Activated naive CD4-positive, alpha-beta T cell treated with anti-CD3 and anti-CD28 coated beads, Interleukin-2, amount 10 ng/mL, durations not matched to agents 7 days and 5 days (primary cell): ENCODE measurements at regions not wholly inside any gene's neighbourhood (a gene's known extent, or its start where the extent isn't known, plus 50 kb on each side); places are given as distances from the start of the nearest gene placed in this dataset.
A peak's percentile ranks its signal among the peaks of the same experiment; 100 is the strongest.

Experiments used
- CTCF ChIA-PET: fragments of 350-600 bp; sonication (Branson Sonifier 250); formaldehyde crosslinking; loops from one replicate; lab custom pipeline; 2021; ENCODE audit warnings: antibody characterized with exemption; lab: Charles Lee
- DNase-seq: peaks from one replicate; pipeline ENCODE4 v3.0.0-alpha.2; 2020
- H3K27ac Mint-ChIP-seq: one replicate; pipeline ENCODE4 v1.8.0; 2021; ENCODE audit warnings: mild to moderate bottlenecking, moderate library complexity, mixed read lengths
- H3K27me3 Mint-ChIP-seq: one replicate; pipeline ENCODE4 v1.8.0; 2021; ENCODE audit warnings: mild to moderate bottlenecking, mixed read lengths
- H3K36me3 Mint-ChIP-seq: one replicate; pipeline ENCODE4 v1.8.0; 2021; ENCODE audit warnings: mixed read lengths
- H3K4me1 Mint-ChIP-seq: one replicate; pipeline ENCODE4 v1.8.0; 2021; ENCODE audit warnings: mixed read lengths
- H3K4me3 Mint-ChIP-seq: one replicate; pipeline ENCODE4 v1.8.0; 2021; ENCODE audit warnings: mild to moderate bottlenecking, moderate library complexity, mixed read lengths
- H3K9me3 Mint-ChIP-seq: one replicate; pipeline ENCODE4 v1.8.0; 2021; ENCODE audit warnings: mixed read lengths

DNA sequence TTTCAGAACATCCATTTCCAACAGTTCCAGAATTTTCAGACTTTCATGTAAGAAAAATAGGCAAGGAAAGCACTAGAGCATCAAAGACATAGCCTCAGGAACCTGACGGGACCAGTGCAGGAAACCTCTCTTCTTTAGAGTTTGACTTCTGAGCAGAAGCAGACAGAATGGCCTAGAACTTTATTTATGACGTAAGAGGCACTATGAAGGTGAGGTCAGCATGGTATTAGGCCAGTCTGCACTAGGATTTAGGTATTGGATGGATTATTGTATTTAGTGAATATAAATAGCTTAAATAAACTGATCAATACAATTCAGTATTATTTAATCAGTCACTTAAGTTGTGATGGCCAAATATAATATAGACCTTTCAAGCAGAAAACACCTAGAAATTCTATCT is 117.6 kb downstream of the CYRIA start:
- H3K9me3 Mint-ChIP-seq: no peaks in the 10 kb centered on the region
- no peaks in the 10 kb centered on the region for H3K4me1 Mint-ChIP-seq
- CTCF ChIA-PET: no interaction called here
- H3K27me3 Mint-ChIP-seq: no peaks in the 10 kb centered on the region
- no peak overlapping the region for H3K4me3 Mint-ChIP-seq
- DNase-seq: no peak
- no peak overlapping the region for H3K27ac Mint-ChIP-seq
- H3K36me3 Mint-ChIP-seq: no peaks in the 10 kb centered on the region

DNA sequence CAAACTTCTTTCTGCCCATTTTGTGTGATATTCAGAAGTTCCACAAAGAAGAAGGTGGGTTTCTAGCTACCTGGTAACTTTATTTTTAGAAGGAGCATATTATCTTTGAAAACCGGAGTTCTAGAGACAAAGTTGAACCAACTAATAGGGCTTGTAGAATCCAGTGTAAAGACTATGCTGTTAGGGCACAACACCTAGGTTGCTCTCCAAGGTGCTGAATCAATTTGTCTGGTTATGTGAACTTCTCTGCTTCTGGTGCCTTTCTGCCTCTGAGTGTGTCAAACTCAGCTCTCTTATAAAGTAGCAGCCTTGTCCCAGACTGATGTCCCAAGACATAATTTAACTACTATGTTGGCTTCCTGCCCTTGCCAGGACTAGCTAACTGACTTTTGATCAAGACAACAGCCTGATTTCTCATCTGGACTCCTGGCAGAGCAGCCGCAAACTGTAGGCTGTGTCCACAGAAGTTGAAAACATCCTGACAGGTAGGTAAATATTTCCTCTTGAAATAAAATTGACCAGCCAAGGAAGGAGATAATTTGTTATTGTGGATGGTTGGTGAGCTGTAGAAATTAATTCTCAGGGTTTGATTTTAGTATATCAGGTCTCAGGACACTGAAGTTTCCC is 119.4 kb downstream of the CYRIA start:
- Mint-ChIP-seq H3K27me3 (no peaks in the 10 kb centered on the region), H3K4me1 (no peaks in the 10 kb centered on the region), H3K4me3 (no peak overlapping the region), H3K27ac (no peak overlapping the region), H3K36me3 (no peaks in the 10 kb centered on the region), H3K9me3 (no peaks in the 10 kb centered on the region)
- CTCF ChIA-PET: no interaction called here
- DNase-seq: peak; percentile 30

DNA sequence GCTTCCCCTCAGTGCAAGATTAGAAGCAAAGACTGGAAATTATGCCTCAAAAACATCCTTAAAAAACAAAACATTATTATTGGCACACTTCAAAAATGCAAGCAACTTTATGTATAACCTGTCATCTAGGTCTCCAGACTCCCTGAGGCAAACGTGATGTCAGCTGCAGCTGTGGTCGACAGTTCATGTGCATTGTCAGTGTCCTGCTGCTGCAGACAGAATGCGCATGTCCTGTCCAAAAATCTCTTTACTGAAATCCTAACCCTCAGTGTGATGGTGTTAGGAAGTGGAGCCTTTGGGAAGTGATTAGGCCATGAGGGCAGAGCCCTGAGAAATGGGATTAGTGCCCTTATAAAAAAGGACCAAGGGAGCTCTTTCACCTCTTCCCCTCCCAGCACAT is 126.9 kb downstream of the CYRIA start:
- Mint-ChIP-seq H3K27ac (no peak overlapping the region), H3K9me3 (no peaks in the 10 kb centered on the region), H3K27me3 (no peaks in the 10 kb centered on the region), H3K36me3 (no peaks in the 10 kb centered on the region), H3K4me1 (no peaks in the 10 kb centered on the region), H3K4me3 (no peak overlapping the region)
- CTCF ChIA-PET: no interaction called here
- no peak for DNase-seq

DNA sequence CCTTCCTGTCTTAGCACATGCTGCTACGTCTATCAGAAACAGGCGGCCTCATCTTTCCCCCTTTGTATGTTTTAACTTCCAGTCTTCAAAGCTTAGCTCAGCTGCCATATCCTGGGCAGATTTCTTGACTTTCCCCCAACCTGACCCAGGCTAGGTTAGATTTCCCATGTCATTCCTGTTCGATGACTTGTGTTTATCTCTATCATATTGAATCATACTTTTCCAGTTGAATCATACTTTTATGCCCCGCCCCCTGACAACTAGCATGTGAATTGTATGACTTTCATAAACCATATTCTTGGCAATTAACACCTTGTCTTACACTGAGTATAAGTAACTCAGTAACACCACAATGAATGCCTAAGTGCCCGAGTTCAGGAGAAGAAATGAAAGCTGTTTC is 128.3 kb downstream of the CYRIA start:
- H3K27ac Mint-ChIP-seq: no peak overlapping the region
- no peak for DNase-seq
- no peaks in the 10 kb centered on the region for H3K9me3 Mint-ChIP-seq
- no peak overlapping the region for H3K4me3 Mint-ChIP-seq
- CTCF ChIA-PET: no interaction called here
- H3K27me3 Mint-ChIP-seq: no peaks in the 10 kb centered on the region
- H3K36me3 Mint-ChIP-seq: no peaks in the 10 kb centered on the region
- no peaks in the 10 kb centered on the region for H3K4me1 Mint-ChIP-seq

DNA sequence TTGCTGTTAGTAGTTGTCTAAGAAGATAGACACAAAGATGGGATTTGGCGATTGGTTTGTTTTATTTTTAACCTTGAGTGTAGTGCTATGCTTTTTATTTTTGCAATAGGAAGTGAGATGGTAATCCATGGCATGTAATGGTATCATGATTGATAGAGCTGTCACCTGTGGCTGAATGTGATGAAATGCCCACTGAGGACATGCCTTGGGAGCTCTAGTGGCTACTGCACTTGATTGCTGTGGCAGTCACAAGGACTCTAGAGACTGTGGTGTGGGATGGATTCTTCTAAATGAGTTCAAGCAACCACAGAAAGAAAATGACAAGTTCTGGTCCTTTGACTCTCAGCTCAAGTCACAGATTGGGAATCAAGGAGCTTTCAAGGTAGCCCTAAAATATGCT is 139.4 kb downstream of the CYRIA start:
- Mint-ChIP-seq H3K27me3 (no peaks in the 10 kb centered on the region), H3K4me1 (no peaks in the 10 kb centered on the region), H3K36me3 (no peaks in the 10 kb centered on the region), H3K27ac (no peak overlapping the region), H3K9me3 (no peaks in the 10 kb centered on the region), H3K4me3 (no peak overlapping the region)
- DNase-seq: no peak
- CTCF ChIA-PET: interaction anchor here (1.2 to 2.7 kb wide), 5 partner anchors 18 to 586 kb away, joined by 5 to 20 read pairs (median 6); partner anchors contain the start of gene MYCN

DNA sequence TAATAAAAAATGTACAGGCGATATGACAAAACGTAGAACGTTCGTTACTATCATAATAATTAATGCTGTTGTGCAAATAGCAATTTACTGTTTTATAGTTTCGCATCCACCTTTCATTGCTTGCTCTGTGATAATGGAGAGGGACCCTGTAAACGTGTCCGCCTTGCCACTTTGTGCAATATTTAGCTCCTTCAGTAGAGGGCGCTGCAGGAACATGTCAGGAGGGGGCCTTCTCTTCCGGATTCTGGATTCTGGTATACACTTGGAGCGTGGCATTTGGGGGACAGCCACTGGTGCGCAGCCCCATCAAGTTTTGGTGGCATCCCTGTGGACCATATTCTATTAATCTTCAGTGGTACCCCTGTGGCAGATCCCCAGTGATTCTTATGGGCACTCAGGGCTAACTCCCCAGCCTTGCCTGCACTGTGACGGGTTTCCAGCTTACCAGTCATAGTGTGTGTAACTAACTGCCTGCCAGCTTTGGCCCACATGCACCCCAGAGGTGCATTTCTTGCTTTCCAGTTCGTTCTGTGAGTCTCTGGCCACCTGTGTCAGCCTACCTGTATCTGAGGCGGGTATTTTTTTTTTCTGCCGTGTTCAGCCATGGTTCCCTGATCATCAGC is 140.3 kb downstream of the CYRIA start:
- DNase-seq: peak; percentile 43
- H3K27me3 Mint-ChIP-seq: no peaks in the 10 kb centered on the region
- H3K4me3 Mint-ChIP-seq: no peak overlapping the region
- CTCF ChIA-PET: interaction anchor here (1.0 to 2.7 kb wide), 7 partner anchors 11 to 586 kb away, joined by 3 to 20 read pairs (median 5); partner anchors contain the start of gene MYCN
- H3K27ac Mint-ChIP-seq: no peak overlapping the region
- no peaks in the 10 kb centered on the region for H3K36me3 Mint-ChIP-seq
- no peaks in the 10 kb centered on the region for H3K9me3 Mint-ChIP-seq
- no peaks in the 10 kb centered on the region for H3K4me1 Mint-ChIP-seq

DNA sequence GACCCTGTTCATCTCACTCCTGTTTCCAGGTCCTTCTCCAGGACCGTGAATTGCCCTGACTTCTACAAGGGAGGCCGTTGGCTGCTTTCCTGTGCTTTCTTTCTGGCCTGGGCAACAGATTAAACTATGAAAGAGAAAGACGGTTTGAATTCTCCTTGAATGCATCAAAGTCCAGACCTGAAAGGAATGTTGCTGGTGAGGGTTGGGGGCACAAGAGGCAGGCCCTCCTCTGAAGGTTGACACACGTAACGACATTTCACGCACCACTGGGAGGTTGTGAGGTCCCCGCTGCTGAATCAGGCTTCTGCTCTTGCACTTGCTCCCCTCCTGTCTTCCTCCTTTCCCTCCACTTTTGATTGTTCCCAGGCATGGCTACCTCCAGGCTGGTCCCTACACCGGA is 141.9 kb downstream of the CYRIA start:
- Mint-ChIP-seq H3K4me3 (no peak overlapping the region), H3K27me3 (no peaks in the 10 kb centered on the region), H3K36me3 (no peaks in the 10 kb centered on the region), H3K9me3 (no peaks in the 10 kb centered on the region), H3K27ac (no peak overlapping the region), H3K4me1 (no peaks in the 10 kb centered on the region)
- no peak for DNase-seq
- CTCF ChIA-PET: interaction anchor here (2.7 kb wide), 1 partner anchor 85 kb away, joined by 20 read pairs; no protein-coding TSS in a partner anchor

DNA sequence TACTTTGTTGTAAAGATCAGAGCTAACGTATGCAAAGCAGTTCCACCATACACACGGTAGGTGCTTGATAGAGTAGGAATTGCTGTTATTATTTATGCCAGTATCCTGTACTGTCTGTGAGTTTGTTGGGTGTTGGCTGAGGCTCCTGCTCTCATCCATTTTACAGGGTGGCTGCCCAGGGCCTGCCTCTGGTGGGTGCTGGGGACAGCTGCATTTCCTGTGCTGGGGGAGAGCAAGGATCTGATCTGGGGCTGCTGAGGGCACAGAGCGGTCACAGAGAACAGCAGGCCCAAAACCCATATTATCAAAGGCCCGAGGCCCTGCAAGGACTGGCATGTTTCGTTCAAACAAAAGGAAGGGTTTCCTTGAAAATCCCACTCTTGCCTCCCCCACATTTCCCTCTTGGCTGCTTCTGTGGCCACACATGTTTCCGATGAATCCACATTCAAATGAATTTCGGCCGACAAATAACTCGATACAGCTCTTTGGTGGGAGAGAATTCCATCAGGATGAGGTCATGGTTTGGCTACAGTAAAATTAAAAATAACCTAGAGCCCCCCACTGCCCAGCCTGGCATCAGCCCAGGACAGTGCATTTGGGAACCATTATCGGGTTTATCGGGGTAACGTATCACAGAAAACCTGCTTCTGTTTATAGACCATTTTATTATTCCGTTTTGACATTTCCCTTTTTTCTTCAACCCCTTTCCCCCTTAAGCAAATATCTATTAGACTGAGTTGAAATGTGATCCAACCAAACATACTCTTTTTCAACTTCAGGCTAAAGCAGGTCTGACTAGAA is 143.4 kb downstream of the CYRIA start:
- Mint-ChIP-seq H3K27ac (no peak overlapping the region), H3K4me1 (no peaks in the 10 kb centered on the region), H3K36me3 (no peaks in the 10 kb centered on the region), H3K4me3 (no peak overlapping the region), H3K27me3 (no peaks in the 10 kb centered on the region), H3K9me3 (no peaks in the 10 kb centered on the region)
- no peak for DNase-seq
- CTCF ChIA-PET: no interaction called here

DNA sequence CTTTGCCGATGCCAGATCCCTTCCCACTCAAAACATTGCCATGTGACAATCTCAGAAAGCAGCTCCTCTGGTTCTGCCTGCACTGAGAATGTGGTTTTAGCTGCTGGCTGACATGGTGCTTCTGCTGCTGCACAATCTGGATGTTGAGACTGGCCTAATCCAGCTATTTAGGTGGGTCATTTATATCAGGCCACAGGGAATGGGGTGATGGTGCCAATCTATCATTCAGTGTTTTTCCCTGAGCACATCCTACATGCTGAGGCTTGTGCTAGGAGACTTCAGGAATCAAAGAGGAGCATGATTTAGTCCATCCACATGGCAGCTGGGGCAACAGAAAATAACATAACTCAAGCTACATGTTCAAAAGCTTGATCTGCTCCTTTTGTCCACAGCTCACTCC is 144.7 kb downstream of the CYRIA start:
- Mint-ChIP-seq H3K4me1 (no peaks in the 10 kb centered on the region), H3K9me3 (no peaks in the 10 kb centered on the region), H3K27me3 (no peaks in the 10 kb centered on the region), H3K4me3 (no peak overlapping the region), H3K36me3 (no peaks in the 10 kb centered on the region), H3K27ac (no peak overlapping the region)
- CTCF ChIA-PET: no interaction called here
- no peak for DNase-seq

DNA sequence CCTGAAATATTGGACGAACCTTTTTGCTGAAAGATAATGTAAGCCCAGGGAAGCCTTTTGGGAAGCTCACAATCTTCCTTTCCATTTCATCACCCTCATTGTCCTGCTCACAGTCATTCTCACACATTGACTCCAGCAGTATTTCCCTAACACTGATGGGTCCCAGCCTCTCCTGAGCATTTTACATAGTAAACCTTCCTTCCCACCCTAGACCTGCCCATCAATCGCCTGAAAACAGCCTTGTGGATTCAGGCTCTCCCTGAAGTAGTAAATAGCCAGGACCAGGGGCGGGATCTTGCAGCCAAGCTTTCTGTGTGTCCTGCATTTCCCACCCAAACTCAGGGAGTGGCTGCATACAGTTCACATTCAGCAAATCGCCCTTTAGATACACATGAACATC is 149.9 kb downstream of the CYRIA start:
- DNase-seq: no peak
- CTCF ChIA-PET: no interaction called here
- H3K27ac Mint-ChIP-seq: no peak overlapping the region
- H3K4me1 Mint-ChIP-seq: no peaks in the 10 kb centered on the region
- H3K27me3 Mint-ChIP-seq: peaks cover 6% of the 10 kb centered on the region
- no peaks in the 10 kb centered on the region for H3K9me3 Mint-ChIP-seq
- H3K36me3 Mint-ChIP-seq: no peaks in the 10 kb centered on the region
- no peak overlapping the region for H3K4me3 Mint-ChIP-seq

DNA sequence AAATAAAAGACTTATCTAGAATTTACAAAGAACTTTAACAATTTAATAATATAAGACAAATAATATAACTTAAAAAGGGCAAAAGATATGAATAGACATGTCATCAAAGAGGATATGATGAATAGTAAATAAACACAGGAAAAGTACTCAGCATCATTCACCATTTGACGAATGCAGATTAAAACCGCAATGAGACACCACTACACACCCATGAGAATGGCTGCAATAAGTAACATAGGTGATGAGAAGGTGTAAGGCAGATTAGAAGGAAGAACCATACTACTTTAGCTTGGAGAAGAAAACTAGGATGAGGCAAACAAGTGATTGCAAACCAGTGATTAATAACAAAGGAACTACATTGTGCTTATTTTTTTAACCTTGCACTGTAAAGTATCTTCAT is 152.0 kb downstream of the CYRIA start:
- Mint-ChIP-seq H3K36me3 (no peaks in the 10 kb centered on the region), H3K4me3 (no peak overlapping the region), H3K27me3 (peaks cover 25% of the 10 kb centered on the region), H3K9me3 (no peaks in the 10 kb centered on the region), H3K4me1 (no peaks in the 10 kb centered on the region), H3K27ac (no peak overlapping the region)
- DNase-seq: no peak
- CTCF ChIA-PET: interaction anchor here (0.8 to 1.1 kb wide), 2 partner anchors 11 to 574 kb away, joined by 3 to 4 read pairs; no protein-coding TSS in a partner anchor

DNA sequence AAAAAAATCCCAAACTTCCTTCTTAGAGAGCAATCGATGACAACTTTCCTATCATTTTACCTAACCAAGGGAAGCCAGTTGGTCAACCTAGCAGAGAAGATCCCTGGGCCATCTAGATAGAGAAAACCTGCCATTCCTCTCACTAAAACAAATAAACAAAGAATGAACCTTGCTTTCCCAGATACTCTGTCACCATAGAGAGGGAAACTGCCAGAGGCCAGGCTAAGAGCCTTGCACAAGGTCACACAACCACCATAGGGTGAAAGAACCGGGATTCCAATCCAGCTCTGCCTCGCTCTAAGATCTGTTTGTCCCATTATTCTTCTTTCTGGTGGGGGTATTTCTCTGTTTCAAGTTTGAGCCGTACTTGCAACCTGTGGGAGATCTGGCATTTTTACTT is 154.6 kb downstream of the CYRIA start:
- no peak overlapping the region for H3K27ac Mint-ChIP-seq
- DNase-seq: no peak
- H3K4me3 Mint-ChIP-seq: no peak overlapping the region
- no peaks in the 10 kb centered on the region for H3K36me3 Mint-ChIP-seq
- H3K9me3 Mint-ChIP-seq: no peaks in the 10 kb centered on the region
- peaks cover 44% of the 10 kb centered on the region for H3K27me3 Mint-ChIP-seq
- CTCF ChIA-PET: no interaction called here
- no peaks in the 10 kb centered on the region for H3K4me1 Mint-ChIP-seq

DNA sequence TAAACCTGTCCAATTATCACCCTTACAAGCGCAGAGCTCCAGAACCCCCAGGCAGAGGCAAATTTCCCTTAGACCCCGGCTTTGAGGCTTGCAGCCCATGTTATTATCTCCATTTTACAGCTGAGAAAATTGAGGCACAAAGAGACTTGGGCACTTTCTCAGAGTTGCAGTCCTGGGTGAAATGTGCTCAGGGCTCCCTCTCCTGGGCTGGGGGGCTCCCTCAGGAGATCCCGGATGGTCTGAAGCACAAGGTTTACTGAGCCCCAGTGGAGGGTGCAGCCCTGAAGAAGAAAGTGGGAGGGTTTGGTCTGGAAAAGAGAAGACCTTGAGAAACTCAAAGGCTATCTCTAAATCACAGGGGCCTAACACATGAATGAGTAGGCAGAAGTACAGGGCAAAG is 156.6 kb downstream of the CYRIA start:
- DNase-seq: no peak
- no peak overlapping the region for H3K27ac Mint-ChIP-seq
- no peaks in the 10 kb centered on the region for H3K9me3 Mint-ChIP-seq
- CTCF ChIA-PET: interaction anchor here (1.2 to 1.9 kb wide), 2 partner anchors 10 to 17 kb away, joined by 3 to 6 read pairs; no protein-coding TSS in a partner anchor
- no peaks in the 10 kb centered on the region for H3K4me1 Mint-ChIP-seq
- peaks cover 44% of the 10 kb centered on the region for H3K27me3 Mint-ChIP-seq
- H3K4me3 Mint-ChIP-seq: no peak overlapping the region
- H3K36me3 Mint-ChIP-seq: no peaks in the 10 kb centered on the region

DNA sequence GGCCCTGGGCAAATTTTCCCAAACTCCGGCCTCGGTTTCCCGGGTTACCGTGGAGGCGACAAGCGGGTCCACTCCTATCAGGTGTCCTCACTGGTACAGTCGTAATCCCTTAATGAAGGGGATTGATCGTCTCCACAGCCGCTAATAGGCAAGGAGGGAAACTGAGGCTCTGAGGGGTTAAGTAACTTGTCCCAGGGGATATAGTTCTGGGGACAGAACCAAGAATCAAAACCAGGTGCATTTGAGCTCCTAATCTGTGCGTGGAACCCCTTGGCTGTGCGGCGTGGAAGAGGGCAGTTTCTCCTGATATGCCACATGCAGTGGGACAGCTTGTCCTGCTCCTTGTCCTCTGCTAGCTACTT is 157.2 kb downstream of the CYRIA start:
- no peaks in the 10 kb centered on the region for H3K36me3 Mint-ChIP-seq
- no peak for DNase-seq
- no peaks in the 10 kb centered on the region for H3K9me3 Mint-ChIP-seq
- H3K27me3 Mint-ChIP-seq: peaks cover 44% of the 10 kb centered on the region
- H3K4me1 Mint-ChIP-seq: no peaks in the 10 kb centered on the region
- CTCF ChIA-PET: interaction anchor here (1.2 to 1.9 kb wide), 2 partner anchors 10 to 18 kb away, joined by 3 to 6 read pairs; no protein-coding TSS in a partner anchor
- no peak overlapping the region for H3K27ac Mint-ChIP-seq
- no peak overlapping the region for H3K4me3 Mint-ChIP-seq
